ENCODE measurements at regions not wholly inside any gene's neighbourhood (a gene's known extent, or its start where the extent isn't known, plus 50 kb on each side); places are given as distances from the start of the nearest gene placed in this dataset.

- no peak for DNase-seq
- no peaks in the 10 kb centered on the region for H3K27me3 ChIP-seq (ENCODE audit: control insufficient read depth in 2 of 2, insufficient read depth in 2 of 2, low read length in 2 of 2)
- intact Hi-C loops (cut with micrococcal nuclease) = no loop called here
- H4K20me1 ChIP-seq (ENCODE audit: insufficient read depth, low read length) = no peaks in the 10 kb centered on the region
- H3K27ac Mint-ChIP-seq = no peak overlapping the region
- H3K4me3 ChIP-seq (replicated peaks in 1 of 3; ENCODE audit: low read depth in 2 of 3, low read length in 3 of 3) = no peak overlapping the region
- no peaks in the 10 kb centered on the region for H3K9me3 ChIP-seq (replicated peaks in 1 of 2; ENCODE audit: control insufficient read depth in 1 of 2, insufficient read depth in 1 of 2, low read length in 2 of 2)
- no peak overlapping the region for H3K4me3 Mint-ChIP-seq
- WGBS (ENCODE audit: insufficient coverage) = 92% methylated on average over 2 of the region's 3 CpGs
- no peaks in the 10 kb centered on the region for H3K9me3 Mint-ChIP-seq
- no peaks in the 10 kb centered on the region for H3K36me3 ChIP-seq (replicated peaks in 1 of 2; ENCODE audit: control insufficient read depth in 1 of 2, insufficient read depth in 2 of 2, low read length in 2 of 2)
- no peaks in the 10 kb centered on the region for H3K36me3 Mint-ChIP-seq
- no peaks in the 10 kb centered on the region for H3K4me1 ChIP-seq (ENCODE audit: control insufficient read depth in 1 of 2, insufficient read depth in 2 of 2, low read length in 2 of 2)
- H3K27me3 Mint-ChIP-seq (ENCODE audit: low read depth in 3 of 3) = no peaks in the 10 kb centered on the region
- H2AFZ ChIP-seq (ENCODE audit: insufficient read depth, low read depth, low read length, poor library complexity, severe bottlenecking) = no peak overlapping the region
- no peak overlapping the region for H3K4me2 ChIP-seq (replicated peaks; ENCODE audit: extremely low read depth, low read length, poor library complexity, severe bottlenecking)
- H3K9ac ChIP-seq (ENCODE audit: insufficient read depth, low read length, poor library complexity, severe bottlenecking) = no peak overlapping the region
- H3K4me1 Mint-ChIP-seq = no peaks in the 10 kb centered on the region
- no peaks in the 10 kb centered on the region for H3K79me2 ChIP-seq (ENCODE audit: insufficient read depth, low read length)
- no peak for TF ChIP-seq CTCF (IDR thresholded peaks at IDR 0.05)
- H3K27ac ChIP-seq (ENCODE audit: low read depth in 1 of 2, low read length in 2 of 2) = no peak overlapping the region
Measured at GRCh38 chr10:83649471-83649870, 489.8 kb upstream of the GHITM start.

GRCh38 chr10:83654689-83655088, 484.6 kb upstream of the GHITM start:
- no peaks in the 10 kb centered on the region for H4K20me1 ChIP-seq (ENCODE audit: insufficient read depth, low read length)
- Mint-ChIP-seq H3K27me3 (ENCODE audit: low read depth in 3 of 3) (peaks cover 0 to 2% (median 0%) of the 10 kb centered on the region in 3 donors), H3K9me3 (peaks cover 0 to 14% (median 4%) of the 10 kb centered on the region in 7 donors), H3K4me1 (no peaks in the 10 kb centered on the region), H3K36me3 (no peaks in the 10 kb centered on the region), H3K27ac (no peak overlapping the region), H3K4me3 (no peak overlapping the region)
- H3K9ac ChIP-seq (ENCODE audit: insufficient read depth, low read length, poor library complexity, severe bottlenecking) = no peak overlapping the region
- H3K4me3 ChIP-seq (replicated peaks in 1 of 3; ENCODE audit: low read depth in 2 of 3, low read length in 3 of 3) = no peak overlapping the region
- DNase-seq = no peak
- H3K9me3 ChIP-seq (replicated peaks in 1 of 2; ENCODE audit: control insufficient read depth in 1 of 2, insufficient read depth in 1 of 2, low read length in 2 of 2) = peaks cover 10 to 16% of the 10 kb centered on the region in 2 donors
- no peaks in the 10 kb centered on the region for H3K27me3 ChIP-seq (ENCODE audit: control insufficient read depth in 2 of 2, insufficient read depth in 2 of 2, low read length in 2 of 2)
- H3K27ac ChIP-seq (ENCODE audit: low read depth in 1 of 2, low read length in 2 of 2) = no peak overlapping the region
- H3K4me1 ChIP-seq (ENCODE audit: control insufficient read depth in 1 of 2, insufficient read depth in 2 of 2, low read length in 2 of 2) = no peaks in the 10 kb centered on the region
- no peaks in the 10 kb centered on the region for H3K79me2 ChIP-seq (ENCODE audit: insufficient read depth, low read length)
- no peak for TF ChIP-seq CTCF (IDR thresholded peaks at IDR 0.05)
- 100% methylated on average over 1 of the region's 2 CpGs for WGBS (ENCODE audit: insufficient coverage)
- H3K4me2 ChIP-seq (replicated peaks; ENCODE audit: extremely low read depth, low read length, poor library complexity, severe bottlenecking) = no peak overlapping the region
- H2AFZ ChIP-seq (ENCODE audit: insufficient read depth, low read depth, low read length, poor library complexity, severe bottlenecking) = no peak overlapping the region
- intact Hi-C loops (cut with micrococcal nuclease) = no loop called here
- no peaks in the 10 kb centered on the region for H3K36me3 ChIP-seq (replicated peaks in 1 of 2; ENCODE audit: control insufficient read depth in 1 of 2, insufficient read depth in 2 of 2, low read length in 2 of 2)

Data from CD14-positive monocyte (primary cell).